ENCODE measurements at regions not wholly inside any gene's neighbourhood (a gene's known extent, or its start where the extent isn't known, plus 50 kb on each side); places are given as distances from the start of the nearest gene placed in this dataset.

DNA sequence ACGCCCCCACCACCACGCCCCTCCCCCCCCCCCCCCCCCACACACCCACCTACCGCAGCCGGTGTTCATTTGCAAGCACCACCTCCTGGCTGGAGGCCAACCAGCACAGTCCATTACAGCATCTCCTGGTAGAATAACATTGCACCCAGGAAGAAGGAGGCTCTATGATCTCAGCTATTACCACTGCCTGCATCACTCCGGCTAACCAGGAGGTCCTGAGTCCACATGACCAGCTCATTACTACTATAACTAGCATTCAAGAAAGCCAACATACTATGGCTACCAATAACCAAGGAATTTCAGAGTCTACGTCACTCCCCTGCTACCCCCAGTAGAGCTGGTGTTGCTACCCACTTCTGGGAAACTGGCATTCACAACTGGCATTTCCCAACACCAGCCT lies 81.1 kb upstream of the ALOX12 start:
- TF ChIP-seq, protein P1, sequence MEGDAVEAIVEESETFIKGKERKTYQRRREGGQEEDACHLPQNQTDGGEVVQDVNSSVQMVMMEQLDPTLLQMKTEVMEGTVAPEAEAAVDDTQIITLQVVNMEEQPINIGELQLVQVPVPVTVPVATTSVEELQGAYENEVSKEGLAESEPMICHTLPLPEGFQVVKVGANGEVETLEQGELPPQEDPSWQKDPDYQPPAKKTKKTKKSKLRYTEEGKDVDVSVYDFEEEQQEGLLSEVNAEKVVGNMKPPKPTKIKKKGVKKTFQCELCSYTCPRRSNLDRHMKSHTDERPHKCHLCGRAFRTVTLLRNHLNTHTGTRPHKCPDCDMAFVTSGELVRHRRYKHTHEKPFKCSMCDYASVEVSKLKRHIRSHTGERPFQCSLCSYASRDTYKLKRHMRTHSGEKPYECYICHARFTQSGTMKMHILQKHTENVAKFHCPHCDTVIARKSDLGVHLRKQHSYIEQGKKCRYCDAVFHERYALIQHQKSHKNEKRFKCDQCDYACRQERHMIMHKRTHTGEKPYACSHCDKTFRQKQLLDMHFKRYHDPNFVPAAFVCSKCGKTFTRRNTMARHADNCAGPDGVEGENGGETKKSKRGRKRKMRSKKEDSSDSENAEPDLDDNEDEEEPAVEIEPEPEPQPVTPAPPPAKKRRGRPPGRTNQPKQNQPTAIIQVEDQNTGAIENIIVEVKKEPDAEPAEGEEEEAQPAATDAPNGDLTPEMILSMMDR (conservative IDR thresholded peaks at IDR 0.05): no peak
- TF ChIP-seq EZH2 (IDR thresholded peaks at IDR 0.05; ENCODE audit: low read depth): no peak
